ENCODE measurements at regions not wholly inside any gene's neighbourhood (a gene's known extent, or its start where the extent isn't known, plus 50 kb on each side); places are given as distances from the start of the nearest gene placed in this dataset.

DNA sequence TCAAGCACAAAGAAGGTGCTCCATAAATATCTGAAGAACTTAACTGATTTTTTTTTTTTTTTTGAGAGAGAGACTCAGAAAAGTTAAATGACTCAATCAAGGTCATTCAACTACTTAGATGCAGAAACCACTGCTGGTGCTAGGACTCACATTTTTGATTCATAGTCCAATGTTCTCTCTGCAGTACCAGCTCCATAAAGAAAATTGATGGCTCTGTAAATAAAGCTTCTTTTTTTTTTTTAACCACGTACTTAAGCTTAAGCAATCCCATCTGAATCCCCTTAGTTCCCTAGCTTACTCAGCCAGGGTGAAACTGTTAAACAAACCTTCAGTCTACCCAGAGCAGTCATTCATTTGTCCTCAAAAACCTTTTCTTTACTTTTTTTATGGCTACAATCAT lies 657.0 kb upstream of the WWC1 start:
- no peak for DNase-seq (ENCODE audit: low read depth in 2 of 3, low spot score in 2 of 3)

GRCh38 chr5:167638816-167639215 lies 652.6 kb upstream of the WWC1 start:
- DNase-seq (ENCODE audit: low read depth in 2 of 3, low spot score in 2 of 3): no peak

DNA sequence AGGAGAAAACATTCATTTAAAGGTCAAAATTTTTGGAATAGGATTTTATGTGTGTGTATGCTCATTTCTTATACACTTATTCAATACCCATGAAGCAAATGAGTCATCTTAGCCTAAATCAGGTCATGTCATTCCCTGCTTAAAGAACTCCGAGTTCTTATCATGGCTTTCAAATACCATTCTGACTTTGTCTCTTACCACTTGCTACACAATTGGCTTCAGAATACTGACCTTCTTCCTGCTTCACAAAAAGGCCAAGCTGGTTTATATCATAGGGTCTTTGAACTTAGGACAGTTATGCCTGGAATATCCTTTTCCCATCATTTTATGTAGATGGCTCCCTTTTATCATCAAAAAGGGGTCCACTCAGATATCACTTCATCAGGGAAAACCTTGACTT lies 652.2 kb upstream of the WWC1 start:
- no peak for DNase-seq (ENCODE audit: low read depth in 2 of 3, low spot score in 2 of 3)

DNA sequence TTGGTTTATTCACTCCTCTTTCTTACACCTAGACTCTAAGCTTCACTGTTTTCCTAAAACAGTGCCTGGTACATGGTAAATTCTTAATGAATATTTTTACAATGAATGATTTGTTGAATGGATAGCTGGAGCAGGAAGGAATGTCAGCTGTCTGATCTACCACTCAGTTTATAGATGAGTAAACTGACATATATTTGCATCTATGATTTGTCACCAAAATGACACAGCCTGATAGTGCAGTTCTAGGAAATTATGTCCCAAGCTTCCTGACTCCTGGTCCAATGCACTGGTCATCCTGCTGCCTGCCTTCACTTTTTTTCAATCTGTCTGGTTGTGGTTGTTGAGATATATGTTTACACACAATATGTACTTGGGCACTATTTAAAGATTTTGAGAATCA lies 651.7 kb upstream of the WWC1 start:
- DNase-seq (ENCODE audit: low read depth in 2 of 3, low spot score in 2 of 3): no peak

GRCh38 chr5:167642181-167642580 lies 649.3 kb upstream of the WWC1 start:
- DNase-seq (ENCODE audit: low read depth in 2 of 3, low spot score in 2 of 3): no peak

DNA sequence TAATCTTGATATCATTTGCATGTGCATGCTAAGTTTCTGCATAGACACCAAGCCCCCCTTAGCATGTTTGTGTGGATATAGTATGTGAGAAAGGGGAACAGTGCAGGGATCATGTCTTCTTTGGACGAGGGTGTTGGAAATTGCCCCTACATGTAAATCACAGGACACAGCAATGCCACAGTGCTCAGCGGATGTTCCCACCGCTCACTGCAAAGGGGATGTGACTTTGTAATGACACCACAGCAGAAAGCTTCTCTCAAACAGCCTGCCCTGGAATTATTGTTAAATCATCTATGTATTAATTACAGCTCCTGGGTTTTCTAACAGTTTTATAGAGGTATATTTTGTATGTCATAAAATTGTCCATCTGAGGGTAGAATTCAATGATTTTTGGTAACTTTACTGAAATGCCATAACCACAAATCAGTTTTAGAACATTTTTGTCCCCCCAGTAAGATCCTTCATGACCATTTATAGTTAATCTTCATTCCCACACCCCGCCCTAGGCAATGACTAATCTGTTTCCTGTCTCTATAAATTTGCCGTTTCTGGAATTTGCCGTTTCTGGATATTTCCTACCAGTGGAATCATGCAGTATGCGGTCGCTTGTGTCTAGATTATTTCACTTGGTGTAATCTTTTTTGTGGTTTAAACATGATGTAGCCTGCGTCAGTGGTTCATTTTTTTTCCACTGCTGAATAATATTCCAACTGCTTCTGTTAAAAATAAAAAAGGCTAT lies 648.5 kb upstream of the WWC1 start:
- DNase-seq (ENCODE audit: low read depth in 2 of 3, low spot score in 2 of 3): no peak

DNA sequence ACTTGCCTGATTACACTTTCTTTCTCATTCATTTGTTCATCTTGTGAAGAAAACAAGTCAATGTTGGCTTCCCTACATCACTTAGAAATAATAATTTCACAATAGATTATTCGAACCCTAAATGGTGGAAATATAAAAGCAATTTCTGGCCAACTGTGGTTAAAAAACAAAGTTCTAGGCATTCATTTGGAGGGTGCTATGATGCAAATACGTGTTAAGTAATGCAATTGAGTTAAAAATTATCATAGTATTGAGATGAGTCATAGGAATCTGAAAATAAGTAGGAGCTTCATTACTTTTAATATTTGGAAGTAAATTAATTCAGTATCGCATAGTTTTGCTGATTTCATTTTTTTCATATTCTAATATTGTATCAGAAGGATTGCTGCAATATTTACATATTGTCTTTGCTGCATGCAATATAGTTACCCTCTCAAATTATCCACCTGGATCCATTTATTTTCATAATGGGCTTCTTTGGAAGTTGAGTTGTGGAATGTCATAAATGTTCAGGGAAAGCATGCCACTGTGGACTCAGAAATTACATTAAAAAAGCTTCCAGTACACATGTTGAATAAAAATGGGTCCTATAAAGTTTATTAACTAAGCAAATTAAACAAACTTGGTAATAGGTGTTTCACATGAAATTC lies 647.7 kb upstream of the WWC1 start:
- DNase-seq (ENCODE audit: low read depth in 2 of 3, low spot score in 2 of 3): no peak

GRCh38 chr5:167644619-167645018 lies 646.8 kb upstream of the WWC1 start:
- no peak for DNase-seq (ENCODE audit: low read depth in 2 of 3, low spot score in 2 of 3)

- DNase-seq (ENCODE audit: low read depth in 2 of 3, low spot score in 2 of 3): no peak
Measured at GRCh38 chr5:167649471-167649870, 642.0 kb upstream of the WWC1 start.

DNA sequence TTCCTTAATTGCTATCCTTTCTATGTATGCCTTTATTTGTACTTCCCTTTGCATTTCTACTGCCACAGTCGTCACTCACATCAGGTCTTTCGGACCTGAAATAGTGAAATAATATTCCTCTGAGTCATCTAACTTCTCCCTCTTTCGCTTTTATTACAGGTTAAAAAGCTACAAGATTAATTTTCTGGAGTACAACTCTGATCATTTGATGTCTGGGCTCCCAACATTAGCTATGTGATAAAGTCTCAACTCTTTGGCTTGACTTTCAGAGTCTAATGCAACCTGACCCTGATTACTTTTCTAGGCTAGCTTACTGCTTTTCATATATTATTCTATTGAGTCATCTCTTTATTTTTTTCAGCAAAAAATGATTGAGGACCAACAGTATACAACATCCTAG lies 638.8 kb upstream of the WWC1 start:
- DNase-seq (ENCODE audit: low read depth in 2 of 3, low spot score in 2 of 3): no peak

DNA sequence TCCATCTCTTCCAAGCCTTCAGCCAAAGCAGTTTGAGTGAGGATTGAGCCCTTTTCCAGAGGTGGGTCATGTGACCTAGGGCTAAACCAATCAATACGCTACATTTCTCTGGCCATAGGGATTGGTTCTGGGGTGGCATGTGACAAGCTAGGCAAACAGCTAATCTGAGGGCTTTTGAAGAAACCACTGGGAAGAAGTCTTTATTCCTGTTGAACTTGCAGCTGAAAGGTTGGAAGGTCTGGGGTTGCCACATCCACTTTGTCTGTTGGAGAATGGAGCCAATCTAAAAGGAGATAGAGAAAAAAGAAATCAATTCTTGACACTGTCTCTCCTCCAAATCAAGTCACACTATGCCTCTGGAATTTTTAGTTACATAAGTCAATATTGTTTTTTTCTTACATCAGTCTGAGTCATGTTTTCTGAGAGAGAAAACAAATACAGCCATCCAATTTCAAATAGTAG lies 637.8 kb upstream of the WWC1 start:
- DNase-seq (ENCODE audit: low read depth in 2 of 3, low spot score in 2 of 3): no peak

DNA sequence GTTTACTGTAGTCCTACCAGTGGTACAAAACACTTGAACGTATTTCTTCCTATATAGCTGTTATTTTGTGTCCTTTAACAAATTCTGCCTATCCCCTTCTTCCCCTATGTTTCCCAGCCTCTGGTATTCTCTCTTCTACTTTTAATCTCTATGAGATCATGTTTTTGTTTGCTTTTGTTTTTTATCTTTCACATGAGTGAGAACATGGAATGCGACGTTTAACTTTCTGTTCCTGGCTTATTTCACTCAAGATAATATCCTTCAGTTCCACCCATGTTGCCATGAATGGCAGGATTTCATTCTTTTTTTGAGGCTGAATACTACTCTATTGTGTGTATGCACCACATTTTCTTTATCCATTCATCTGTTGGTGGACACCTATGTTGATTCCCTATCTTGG lies 634.4 kb upstream of the WWC1 start:
- no peak for DNase-seq (ENCODE audit: low read depth in 2 of 3, low spot score in 2 of 3)

DNA sequence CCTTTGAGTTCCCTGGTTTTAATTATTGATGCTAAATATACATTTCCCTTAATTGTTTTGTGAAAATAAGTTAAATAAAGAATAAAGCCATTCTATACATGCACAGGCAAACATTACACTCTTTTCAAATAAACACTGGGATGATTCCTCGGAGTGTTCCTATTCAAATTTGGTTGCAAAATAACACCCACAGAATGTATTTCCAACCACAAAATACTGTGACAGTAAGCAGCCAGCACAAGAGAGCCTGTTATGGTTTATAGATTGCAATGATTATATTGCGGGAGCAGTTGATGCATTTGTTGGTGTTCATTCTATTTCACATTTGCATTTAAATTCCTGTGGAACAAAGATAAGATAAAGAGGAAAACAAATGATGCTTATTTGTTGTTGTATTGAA lies 632.6 kb upstream of the WWC1 start:
- DNase-seq (ENCODE audit: low read depth in 2 of 3, low spot score in 2 of 3): no peak

DNA sequence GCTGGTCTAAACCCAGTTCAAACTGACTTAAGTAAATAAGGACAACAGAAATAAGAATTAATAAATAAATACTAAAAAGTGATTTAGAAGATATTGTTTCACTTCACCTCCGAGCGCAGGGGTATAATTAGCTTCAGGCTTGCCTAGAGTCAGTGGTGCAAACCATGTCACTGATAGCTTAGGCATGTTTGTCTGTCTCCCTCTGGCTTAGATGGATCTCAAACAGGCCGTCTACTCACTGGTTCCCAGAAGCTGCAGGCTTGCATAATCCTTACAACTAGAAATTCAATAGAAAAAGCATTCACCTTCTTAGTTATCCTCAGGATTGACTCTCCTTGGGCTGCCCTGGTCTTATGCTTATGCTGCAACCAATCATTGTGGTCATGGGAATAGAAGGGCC lies 629.8 kb upstream of the WWC1 start:
- no peak for DNase-seq (ENCODE audit: low read depth in 2 of 3, low spot score in 2 of 3)

GRCh38 chr5:167664222-167664804 lies 627.1 kb upstream of the WWC1 start:
- DNase-seq (ENCODE audit: low read depth in 2 of 3, low spot score in 2 of 3): no peak

GRCh38 chr5:167665841-167666375 lies 625.5 kb upstream of the WWC1 start:
- no peak for DNase-seq (ENCODE audit: low read depth in 2 of 3, low spot score in 2 of 3)

DNA sequence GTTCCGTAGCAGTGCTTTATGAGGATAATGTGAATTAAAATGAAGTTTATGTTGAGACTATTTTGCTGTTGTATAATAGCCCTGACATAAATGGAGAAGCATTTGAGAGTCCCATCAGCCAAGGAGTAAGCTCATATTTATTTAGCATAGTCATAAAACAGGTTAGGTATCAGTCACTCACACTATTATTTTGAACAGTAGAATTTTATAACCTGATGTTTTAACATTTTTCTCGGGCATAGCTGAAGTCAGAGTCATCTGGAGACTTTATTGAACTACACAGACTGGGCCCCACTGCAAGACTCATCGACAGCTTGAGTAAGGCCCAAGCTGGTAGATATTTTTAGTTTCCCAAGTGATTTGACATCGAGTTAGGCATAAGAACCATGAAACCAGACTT lies 620.3 kb upstream of the WWC1 start:
- DNase-seq (ENCODE audit: low read depth in 2 of 3, low spot score in 2 of 3): no peak

DNA sequence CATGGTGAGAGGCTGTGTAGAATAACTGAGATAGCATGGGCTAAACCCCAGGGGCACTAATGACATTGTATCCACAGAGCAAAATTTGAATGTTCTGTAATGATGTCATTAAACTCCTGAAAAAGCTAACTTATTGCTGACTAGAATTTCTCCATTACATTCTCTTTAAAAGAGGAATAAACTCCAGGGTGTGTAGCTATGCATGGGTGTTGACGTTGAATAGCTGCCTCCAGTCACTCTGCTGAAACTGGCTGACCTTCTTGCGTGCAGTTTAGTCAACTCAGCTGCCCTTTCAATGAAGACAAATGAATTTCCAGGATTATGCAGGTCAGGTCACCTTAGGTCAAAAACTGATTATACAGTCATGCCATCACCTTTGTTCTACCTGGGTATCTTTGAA lies 617.5 kb upstream of the WWC1 start:
- no peak for DNase-seq (ENCODE audit: low read depth in 2 of 3, low spot score in 2 of 3)

DNA sequence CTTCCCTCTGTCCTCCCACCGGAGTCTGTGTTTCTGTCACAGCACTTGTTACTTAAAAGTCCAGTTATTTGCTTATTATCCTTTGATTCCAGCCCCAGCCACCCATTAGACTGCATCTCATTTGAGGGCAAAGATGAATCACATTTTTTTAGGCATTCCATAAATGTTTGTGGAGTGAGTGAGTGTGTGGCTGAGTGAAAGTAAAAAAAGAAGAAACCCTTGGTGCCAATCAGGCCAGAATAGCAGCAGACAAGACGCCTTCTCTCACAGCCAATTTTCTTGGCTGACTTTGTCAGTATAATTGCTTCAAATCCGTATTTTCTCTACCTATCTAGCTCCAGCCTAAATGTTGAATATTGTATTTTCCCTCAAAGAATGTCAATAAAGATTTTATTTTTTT lies 613.0 kb upstream of the WWC1 start:
- DNase-seq (ENCODE audit: low read depth in 2 of 3, low spot score in 2 of 3): no peak

DNA sequence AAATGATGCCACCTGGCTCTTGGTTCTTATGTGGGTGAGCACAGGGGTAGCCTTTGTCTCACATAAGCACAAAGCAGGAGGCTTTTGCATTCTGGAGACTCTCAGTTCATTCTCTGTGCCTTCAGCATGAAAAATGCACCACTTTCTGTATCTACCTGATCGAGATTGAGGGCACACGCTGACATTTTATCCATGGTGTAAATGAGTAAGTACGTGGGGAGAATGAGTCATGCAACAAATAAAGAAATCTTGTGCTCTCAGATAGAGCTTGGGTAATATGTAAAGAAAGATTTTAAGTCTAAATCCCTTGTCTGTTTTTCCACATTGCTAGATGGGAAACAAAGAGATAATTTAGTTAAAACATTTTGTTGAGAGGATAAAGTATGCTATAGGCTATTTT lies 607.2 kb upstream of the WWC1 start:
- no peak for DNase-seq (ENCODE audit: low read depth in 2 of 3, low spot score in 2 of 3)

DNA sequence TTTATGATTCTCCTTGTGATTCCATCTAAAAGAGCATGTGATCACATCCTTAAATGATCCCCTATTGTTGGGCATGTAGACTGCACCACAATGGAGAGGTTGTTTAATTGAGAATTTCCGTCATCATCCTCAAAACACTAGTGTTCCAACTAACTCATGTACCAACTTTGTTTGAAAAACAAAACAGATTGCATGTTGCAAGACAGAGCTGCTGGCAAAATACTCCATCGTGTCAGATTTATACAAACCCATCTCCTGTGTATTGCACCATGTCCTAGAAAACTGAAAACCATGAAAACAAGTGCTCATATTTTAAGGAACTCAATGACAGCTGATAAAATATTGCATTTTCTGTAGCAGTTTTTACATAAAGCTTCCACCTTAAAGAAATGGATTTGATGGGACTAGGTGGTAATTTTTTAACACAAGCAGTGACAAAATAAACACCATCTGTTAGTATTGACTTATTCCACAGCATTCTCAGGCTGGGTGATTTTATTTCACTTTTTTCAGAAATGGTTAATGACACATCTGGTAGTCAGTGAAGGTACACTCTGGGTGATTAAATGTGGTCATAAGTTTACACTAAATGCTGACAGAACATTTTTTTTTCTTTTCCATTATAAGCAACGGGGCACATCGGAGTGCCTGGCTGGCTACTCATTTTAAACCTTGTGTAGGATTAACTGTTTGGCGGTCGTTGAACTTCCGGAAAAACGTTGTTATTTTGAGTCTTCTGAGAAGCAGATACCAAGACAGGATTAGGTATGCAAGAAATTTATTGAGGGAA lies 602.9 kb upstream of the WWC1 start:
- no peak for DNase-seq (ENCODE audit: low read depth in 2 of 3, low spot score in 2 of 3)

All from hematopoietic multipotent progenitor cell (in vitro differentiated cells).